ENCODE measurements at regions not wholly inside any gene's neighbourhood (a gene's known extent, or its start where the extent isn't known, plus 50 kb on each side); places are given as distances from the start of the nearest gene placed in this dataset.

DNA sequence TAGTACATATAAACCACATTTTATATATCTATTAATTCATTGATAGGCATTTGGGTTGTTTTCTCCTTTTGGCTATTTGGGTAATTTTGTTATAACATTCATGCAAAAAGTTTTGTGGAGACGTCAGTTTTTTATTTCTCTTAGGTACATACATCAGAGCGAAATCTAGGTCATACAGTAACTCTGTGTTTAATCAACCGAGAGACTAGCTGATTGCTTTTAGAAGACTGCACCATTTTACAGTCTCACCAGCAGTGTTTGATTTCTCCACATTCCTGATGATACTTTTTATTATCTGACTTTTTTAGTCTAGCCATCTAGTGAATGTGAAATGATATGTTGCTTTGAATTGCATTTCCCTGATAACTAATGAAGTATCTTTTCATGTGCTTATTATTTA is 1019.3 kb downstream of the NSUN3 start:
- intact Hi-C loops (cut with DNase I), result no loop called here
- DNase-seq, result no peak
- Histone ChIP-seq H3K9ac (ENCODE audit: low read depth in 2 of 2, low read length in 2 of 2) (no peak overlapping the region), H3K4me3 (no peak overlapping the region), H3K36me3 (no peaks in the 10 kb centered on the region), H3K27ac (no peak overlapping the region), H3K9me3 (no peaks in the 10 kb centered on the region), H3K27me3 (no peaks in the 10 kb centered on the region), H3K4me1 (no peaks in the 10 kb centered on the region)
- TF ChIP-seq, protein P1, sequence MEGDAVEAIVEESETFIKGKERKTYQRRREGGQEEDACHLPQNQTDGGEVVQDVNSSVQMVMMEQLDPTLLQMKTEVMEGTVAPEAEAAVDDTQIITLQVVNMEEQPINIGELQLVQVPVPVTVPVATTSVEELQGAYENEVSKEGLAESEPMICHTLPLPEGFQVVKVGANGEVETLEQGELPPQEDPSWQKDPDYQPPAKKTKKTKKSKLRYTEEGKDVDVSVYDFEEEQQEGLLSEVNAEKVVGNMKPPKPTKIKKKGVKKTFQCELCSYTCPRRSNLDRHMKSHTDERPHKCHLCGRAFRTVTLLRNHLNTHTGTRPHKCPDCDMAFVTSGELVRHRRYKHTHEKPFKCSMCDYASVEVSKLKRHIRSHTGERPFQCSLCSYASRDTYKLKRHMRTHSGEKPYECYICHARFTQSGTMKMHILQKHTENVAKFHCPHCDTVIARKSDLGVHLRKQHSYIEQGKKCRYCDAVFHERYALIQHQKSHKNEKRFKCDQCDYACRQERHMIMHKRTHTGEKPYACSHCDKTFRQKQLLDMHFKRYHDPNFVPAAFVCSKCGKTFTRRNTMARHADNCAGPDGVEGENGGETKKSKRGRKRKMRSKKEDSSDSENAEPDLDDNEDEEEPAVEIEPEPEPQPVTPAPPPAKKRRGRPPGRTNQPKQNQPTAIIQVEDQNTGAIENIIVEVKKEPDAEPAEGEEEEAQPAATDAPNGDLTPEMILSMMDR (IDR thresholded peaks at IDR 0.05), result no peak

DNA sequence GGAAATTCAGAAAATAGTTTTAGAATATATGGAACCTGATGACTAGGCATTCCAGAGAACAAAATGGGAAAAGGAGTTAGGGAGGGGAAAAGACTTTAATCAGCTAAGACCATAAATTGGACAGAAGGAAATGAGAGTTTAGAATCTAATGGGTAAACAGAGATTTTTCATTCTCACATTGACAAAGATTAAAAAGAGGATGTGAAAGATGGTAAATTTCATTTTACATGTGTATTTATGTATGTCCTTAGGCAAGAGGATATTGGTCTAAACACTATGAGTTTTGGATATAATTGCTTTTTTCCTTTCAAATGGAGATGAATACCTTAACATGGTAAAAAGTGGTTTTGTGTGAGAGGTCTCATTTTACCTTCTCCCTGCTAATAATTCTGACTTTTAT is 1021.9 kb downstream of the NSUN3 start:
- TF ChIP-seq, protein P1 (IDR thresholded peaks at IDR 0.05), result no peak
- intact Hi-C loops (cut with DNase I), result no loop called here
- Histone ChIP-seq H3K36me3 (no peaks in the 10 kb centered on the region), H3K4me3 (no peak overlapping the region), H3K27me3 (no peaks in the 10 kb centered on the region), H3K27ac (no peak overlapping the region), H3K4me1 (no peaks in the 10 kb centered on the region), H3K9me3 (no peaks in the 10 kb centered on the region), H3K9ac (ENCODE audit: low read depth in 2 of 2, low read length in 2 of 2) (no peak overlapping the region)
- no peak for DNase-seq

DNA sequence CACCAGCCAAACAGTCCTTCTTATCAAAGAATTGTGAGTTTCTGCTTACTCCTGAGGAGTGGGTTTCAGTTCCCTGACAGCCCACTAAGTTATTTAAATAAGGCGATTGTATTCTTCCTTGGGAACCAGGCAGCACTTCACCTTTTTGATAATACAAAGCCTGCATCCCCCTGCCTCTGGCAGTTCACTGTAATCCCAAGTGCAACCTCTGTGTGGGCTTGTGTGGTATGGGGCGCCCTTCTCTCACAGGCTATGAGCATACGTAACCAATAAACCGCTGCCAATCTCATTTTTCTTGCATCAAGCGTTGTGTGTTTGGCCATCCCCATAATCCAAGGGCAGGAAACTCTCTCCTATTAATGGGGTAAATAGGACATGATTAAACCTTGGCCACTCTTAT is 1025.6 kb downstream of the NSUN3 start:
- Histone ChIP-seq H3K27me3 (no peaks in the 10 kb centered on the region), H3K27ac (no peak overlapping the region), H3K4me3 (no peak overlapping the region), H3K4me1 (no peaks in the 10 kb centered on the region), H3K9me3 (no peaks in the 10 kb centered on the region), H3K9ac (ENCODE audit: low read depth in 2 of 2, low read length in 2 of 2) (no peak overlapping the region), H3K36me3 (no peaks in the 10 kb centered on the region)
- DNase-seq, result no peak
- intact Hi-C loops (cut with DNase I), result no loop called here
- TF ChIP-seq, protein P1 (IDR thresholded peaks at IDR 0.05), result no peak

DNA sequence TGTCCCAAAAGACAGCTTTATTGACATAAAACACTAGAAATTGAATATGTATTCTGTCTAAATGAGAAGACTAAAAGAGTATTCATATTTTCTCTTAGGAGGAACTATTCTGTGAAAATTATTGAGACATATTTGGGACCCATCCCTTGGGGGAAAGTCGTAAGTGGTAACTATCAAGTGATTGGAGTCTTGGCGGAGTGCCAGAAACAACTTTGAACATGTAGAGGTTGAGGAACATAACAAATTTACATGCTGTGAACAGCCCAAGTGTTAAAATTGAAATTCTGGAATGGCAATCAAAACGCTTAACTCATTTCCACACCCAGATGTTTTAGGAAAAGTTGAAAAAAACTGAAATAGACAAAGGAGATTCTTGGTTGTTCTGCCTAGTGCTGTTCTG is 1034.6 kb downstream of the NSUN3 start:
- no peak overlapping the region for H3K9ac ChIP-seq (ENCODE audit: low read depth in 2 of 2, low read length in 2 of 2)
- no peak for DNase-seq
- TF ChIP-seq, protein P1 (IDR thresholded peaks at IDR 0.05), result no peak
- H3K9me3 ChIP-seq, result no peaks in the 10 kb centered on the region
- H3K27ac ChIP-seq, result no peak overlapping the region
- intact Hi-C loops (cut with DNase I), result no loop called here
- no peak overlapping the region for H3K4me3 ChIP-seq
- no peaks in the 10 kb centered on the region for H3K36me3 ChIP-seq
- H3K27me3 ChIP-seq, result no peaks in the 10 kb centered on the region
- no peaks in the 10 kb centered on the region for H3K4me1 ChIP-seq

DNA sequence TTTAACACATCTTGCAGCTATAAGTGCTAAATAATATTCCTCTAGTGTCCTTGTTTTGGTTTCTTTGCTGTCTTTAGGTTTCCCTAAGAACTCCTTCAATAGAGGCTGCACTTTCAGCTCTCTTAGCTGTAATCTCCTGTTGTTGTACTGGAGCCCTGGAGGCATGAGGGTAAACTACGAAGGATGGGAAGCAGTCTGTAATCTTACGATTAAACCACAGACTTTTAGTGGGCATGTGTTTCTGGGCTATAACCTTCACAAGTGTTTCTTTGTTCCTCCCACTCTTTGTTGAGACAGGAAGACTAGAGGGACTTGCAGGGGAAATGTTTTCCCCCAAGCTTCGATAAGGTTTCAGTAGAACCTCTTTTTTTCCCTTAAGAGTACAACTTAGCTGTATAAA is 1058.1 kb downstream of the NSUN3 start:
- Histone ChIP-seq H3K9ac (ENCODE audit: low read depth in 2 of 2, low read length in 2 of 2) (no peak overlapping the region), H3K4me1 (no peaks in the 10 kb centered on the region), H3K9me3 (no peaks in the 10 kb centered on the region), H3K4me3 (no peak overlapping the region), H3K27me3 (no peaks in the 10 kb centered on the region), H3K27ac (no peak overlapping the region), H3K36me3 (no peaks in the 10 kb centered on the region)
- no peak for DNase-seq
- intact Hi-C loops (cut with DNase I), result no loop called here
- TF ChIP-seq, protein P1 (IDR thresholded peaks at IDR 0.05), result no peak

DNA sequence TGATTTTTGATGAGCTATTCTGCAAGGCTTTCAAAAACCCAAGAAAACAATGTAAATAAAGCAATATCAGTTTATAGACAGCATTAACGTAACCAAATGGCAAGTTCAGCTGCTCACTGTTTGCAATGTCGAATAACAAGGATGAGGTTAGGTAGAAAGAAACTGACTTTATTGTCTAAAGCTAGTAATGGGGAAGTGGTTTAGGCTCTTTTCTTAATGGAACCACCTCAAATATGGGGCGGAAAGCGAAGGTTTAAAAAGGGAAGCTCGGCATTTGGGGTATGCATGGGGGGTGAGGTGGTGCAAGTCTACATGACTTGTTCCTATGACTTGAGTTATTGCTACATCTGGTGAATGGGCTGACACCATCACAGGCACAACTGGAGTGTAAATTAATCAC is 1060.2 kb downstream of the NSUN3 start:
- H3K36me3 ChIP-seq, result no peaks in the 10 kb centered on the region
- H3K4me1 ChIP-seq, result no peaks in the 10 kb centered on the region
- no peaks in the 10 kb centered on the region for H3K9me3 ChIP-seq
- H3K9ac ChIP-seq (ENCODE audit: low read depth in 2 of 2, low read length in 2 of 2), result no peak overlapping the region
- intact Hi-C loops (cut with DNase I), result no loop called here
- H3K4me3 ChIP-seq, result no peak overlapping the region
- no peak overlapping the region for H3K27ac ChIP-seq
- no peaks in the 10 kb centered on the region for H3K27me3 ChIP-seq
- DNase-seq, result no peak
- TF ChIP-seq, protein P1 (IDR thresholded peaks at IDR 0.05), result no peak
